HepG2 (cell line): ENCODE measurements at regions not wholly inside any gene's neighbourhood (a gene's known extent, or its start where the extent isn't known, plus 50 kb on each side); places are given as distances from the start of the nearest gene placed in this dataset.

Experiments used
- BHLHE40 ChIP-seq: IDR thresholded peaks from 2 replicates; pipeline ENCODE4 v1.6.1; 2011; ENCODE audit warnings: low read length, improper control_type of control experiment
- CTCF ChIP-seq: sonication (generic); formaldehyde crosslinking; IDR thresholded peaks from 2 replicates; pipeline ENCODE4 v1.5.0; 2020; ENCODE audit warnings: mild to moderate bottlenecking, missing genetic modification reagents, moderate library complexity
- GABPA ChIP-seq, 2 experiments: IDR thresholded peaks; 2 replicates each; pipeline ENCODE4 v1.6.1; 2011 to 2016; ENCODE audit warnings: low read depth in 2 of 2, low read length in 1 of 2, missing biosample characterization in 1 of 2, missing genetic modification characterization in 1 of 2
- KDM5A ChIP-seq: fragments of 200-600 bp; sonication (generic); IDR thresholded peaks from 2 replicates; pipeline ENCODE4 v1.7.0; 2018; ENCODE audit warnings: antibody characterized with exemption, mild to moderate bottlenecking, low read length, borderline replicate concordance
- MXI1 ChIP-seq: IDR thresholded peaks from 3 replicates; pipeline ENCODE4 v1.6.1; 2012; ENCODE audit warnings: low read depth, low read length, inconsistent platforms, borderline replicate concordance
- MYC ChIP-seq: sonication (generic); formaldehyde crosslinking; IDR thresholded peaks from 2 replicates; pipeline ENCODE4 v1.9.0; 2021; ENCODE audit warnings: missing genetic modification reagents, borderline replicate concordance
- NCOR1 ChIP-seq: fragments of 200-600 bp; sonication (generic); IDR thresholded peaks from 2 replicates; pipeline ENCODE4 v1.7.0; 2017; ENCODE audit warnings: antibody characterized with exemption, low read length, borderline replicate concordance
- RFX5 ChIP-seq: IDR thresholded peaks from 2 replicates; pipeline ENCODE4 v1.6.1; 2011; ENCODE audit warnings: low read depth, low read length, improper control_type of control experiment
- USF2 ChIP-seq, 2 experiments: sonication (generic) in 1 of 2; formaldehyde crosslinking in 1 of 2; IDR thresholded peaks; 2 replicates each; pipeline versions ENCODE4 v1.5.1 to v1.6.1; 2011 to 2020; ENCODE audit warnings: borderline replicate concordance in 1 of 2, low read depth in 1 of 2, low read length in 1 of 2, mild to moderate bottlenecking in 1 of 2, missing genetic modification reagents in 1 of 2, moderate library complexity in 1 of 2
- ZNF574 ChIP-seq: sonication (generic); formaldehyde crosslinking; IDR thresholded peaks from 2 replicates; pipeline ENCODE4 v1.4.0; 2020; ENCODE audit warnings: missing genetic modification reagents
- ZZZ3 ChIP-seq: sonication (generic); formaldehyde crosslinking; IDR thresholded peaks from 2 replicates; pipeline ENCODE4 v1.4.0; 2020; ENCODE audit warnings: missing genetic modification reagents, mild to moderate bottlenecking, borderline replicate concordance

- TF ChIP-seq ZNF574 (no peak), MYC (CRISPR knock-in tag) (no peak), ZZZ3 (CRISPR knock-in tag) (no peak), GABPA (IDR thresholded peaks at IDR 0.05; ENCODE audit: low read depth, low read length) (no peak), GABPA (CRISPR knock-in tag; IDR thresholded peaks at IDR 0.05; ENCODE audit: low read depth) (no peak), USF2 (IDR thresholded peaks at IDR 0.05; ENCODE audit: low read depth, low read length) (no peak), USF2 (CRISPR knock-in tag; IDR thresholded peaks at IDR 0.05; ENCODE audit: borderline replicate concordance) (no peak), NCOR1 (no peak), KDM5A (no peak), BHLHE40 (no peak), RFX5 (no peak), MXI1 (no peak), CTCF (CRISPR knock-in tag) (no peak)
Observed at GRCh38 chr12:127500512-127501035, 766.4 kb upstream of the TMEM132C start.
